ENCODE measurements at regions not wholly inside any gene's neighbourhood (a gene's known extent, or its start where the extent isn't known, plus 50 kb on each side); places are given as distances from the start of the nearest gene placed in this dataset.

- Histone ChIP-seq H3K4me1 (replicated peaks in 1 of 2; ENCODE audit: control insufficient read depth in 2 of 2, insufficient read depth in 2 of 2, low read length in 2 of 2) (no peaks in the 10 kb centered on the region; a peak in 1 of 5 replicates), H3K4me2 (ENCODE audit: insufficient read depth, low read length) (no peak overlapping the region), H3K27me3 (ENCODE audit: control insufficient read depth in 2 of 2, insufficient read depth in 2 of 2, low read length in 2 of 2) (no peaks in the 10 kb centered on the region), H3K36me3 (ENCODE audit: control insufficient read depth, insufficient read depth, low read length) (no peaks in the 10 kb centered on the region), H3K9ac (ENCODE audit: insufficient read depth in 1 of 2, low read depth in 2 of 2, low read length in 2 of 2) (no peak overlapping the region), H4K20me1 (replicated peaks; ENCODE audit: control insufficient read depth, insufficient read depth, low read length) (no peaks in the 10 kb centered on the region), H3K27ac (ENCODE audit: extremely low read depth, low read depth, low read length) (no peak overlapping the region), H3K9me1 (ENCODE audit: control insufficient read depth, insufficient read depth, low read length) (no peaks in the 10 kb centered on the region), H2AFZ (ENCODE audit: low read depth, low read length) (no peak overlapping the region), H3K9me3 (replicated peaks; ENCODE audit: control insufficient read depth, insufficient read depth, low read depth, low read length) (no peaks in the 10 kb centered on the region), H3K79me2 (ENCODE audit: control insufficient read depth, insufficient read depth, low read length) (no peaks in the 10 kb centered on the region), H3K4me3 (no peak overlapping the region)
- 0% methylated on average over 3 of the region's 3 CpGs for WGBS (ENCODE audit: insufficient coverage, low coverage, missing lambda C conversion rate)
- FAIRE-seq = no peak
- no TSS peak for BruUV-seq (replicated peaks)
- intact Hi-C loops (cut with micrococcal nuclease) = no loop called here
- ATAC-seq = no peak
- no peak for DNase-seq (ENCODE audit: extremely low read depth in 1 of 4, low spot score in 3 of 4)
- ChIA-PET POLR2A (no interaction called here), CTCF (ENCODE audit: low intra/inter-chr PET ratio) (no interaction called here)
- TF ChIP-seq ZNF316 (IDR thresholded peaks at IDR 0.05) (peak; percentile 87), MAFG (tag; conservative IDR thresholded peaks at IDR 0.05) (0 out of 2 replicates have a peak, but pooled peaks have one; percentile 43), ZNF395 (CRISPR knock-in tag; IDR thresholded peaks at IDR 0.05) (no peak), C11orf30 (IDR thresholded peaks at IDR 0.05; ENCODE audit: low read depth) (peak; percentile 69), BMI1 (IDR thresholded peaks at IDR 0.05; ENCODE audit: low read length) (no peak)
- in situ Hi-C loops (cut with MboI) = no loop called here
Observed at GRCh38 chr5:53738105-53738504, 177.7 kb downstream of the NDUFS4 start.

GRCh38 chr5:53739111-53739510 lies 178.7 kb downstream of the NDUFS4 start:
- in situ Hi-C loops (cut with MboI) (no loop called here), intact Hi-C loops (cut with micrococcal nuclease) (no loop called here)
- Histone ChIP-seq H4K20me1 (replicated peaks; ENCODE audit: control insufficient read depth, insufficient read depth, low read length) (no peaks in the 10 kb centered on the region), H3K4me3 (no peak overlapping the region), H3K27ac (ENCODE audit: extremely low read depth, low read depth, low read length) (no peak overlapping the region), H3K9me1 (ENCODE audit: control insufficient read depth, insufficient read depth, low read length) (no peaks in the 10 kb centered on the region), H3K4me1 (replicated peaks in 1 of 2; ENCODE audit: control insufficient read depth in 2 of 2, insufficient read depth in 2 of 2, low read length in 2 of 2) (no peaks in the 10 kb centered on the region; a peak in 1 of 5 replicates), H3K4me2 (ENCODE audit: insufficient read depth, low read length) (no peak overlapping the region), H3K36me3 (ENCODE audit: control insufficient read depth, insufficient read depth, low read length) (no peaks in the 10 kb centered on the region), H3K9ac (ENCODE audit: insufficient read depth in 1 of 2, low read depth in 2 of 2, low read length in 2 of 2) (no peak overlapping the region), H3K79me2 (ENCODE audit: control insufficient read depth, insufficient read depth, low read length) (no peaks in the 10 kb centered on the region), H3K27me3 (ENCODE audit: control insufficient read depth in 2 of 2, insufficient read depth in 2 of 2, low read length in 2 of 2) (no peaks in the 10 kb centered on the region), H2AFZ (ENCODE audit: low read depth, low read length) (no peak overlapping the region), H3K9me3 (replicated peaks; ENCODE audit: control insufficient read depth, insufficient read depth, low read depth, low read length) (no peaks in the 10 kb centered on the region)
- ChIA-PET POLR2A (interaction anchor here (0.6 kb wide), 1 partner anchor 116 kb away, joined by 4 read pairs; no protein-coding TSS in a partner anchor), CTCF (ENCODE audit: low intra/inter-chr PET ratio) (no interaction called here)
- DNase-seq (ENCODE audit: extremely low read depth in 1 of 4, low spot score in 3 of 4) (no peak), FAIRE-seq (no peak), ATAC-seq (no peak)
- no TSS peak for BruUV-seq (replicated peaks)
- WGBS (ENCODE audit: insufficient coverage, low coverage, missing lambda C conversion rate) = 25% methylated on average over 4 of the region's 4 CpGs
- TF ChIP-seq CTCFL (IDR thresholded peaks at IDR 0.05; ENCODE audit: borderline replicate concordance, insufficient read depth, low read depth, low read length, poor library complexity, severe bottlenecking) = no peak
- TF ChIP-seq NFE2 (IDR thresholded peaks at IDR 0.05; ENCODE audit: low read depth) = 0 out of 2 replicates have a peak, but pooled peaks have one; percentile 11
- TF ChIP-seq MAFG (tag; conservative IDR thresholded peaks at IDR 0.05) = 0 out of 2 replicates have a peak, but pooled peaks have one; percentile 5

All from K562 (cell line).